NT2/D1 (cell line): ENCODE measurements at regions not wholly inside any gene's neighbourhood (a gene's known extent, or its start where the extent isn't known, plus 50 kb on each side); places are given as distances from the start of the nearest gene placed in this dataset.

Experiments
- DNase-seq: peaks from one replicate; pipeline ENCODE4 v3.0.0-alpha.2; 2011; ENCODE audit warnings: low read depth, low spot score
- H3K27me3 ChIP-seq: 2 replicates; pipeline ENCODE4 v1.6.0; 2011; ENCODE audit warnings: mild to moderate bottlenecking; ENCODE audit not compliant: insufficient read length, insufficient read depth
- H3K36me3 ChIP-seq: 2 replicates; pipeline ENCODE4 v1.6.1; 2011; ENCODE audit warnings: mild to moderate bottlenecking, low read length, mixed read lengths; ENCODE audit not compliant: insufficient read depth, insufficient read length
- H3K4me1 ChIP-seq: 2 replicates; pipeline ENCODE4 v1.5.1; 2011; ENCODE audit not compliant: insufficient read depth, insufficient read length
- H3K4me3 ChIP-seq: 2 replicates; pipeline ENCODE4 v1.5.1; 2011; ENCODE audit warnings: low read depth; ENCODE audit not compliant: insufficient read length
- H3K9ac ChIP-seq: 2 replicates; pipeline ENCODE4 v1.6.0; 2011; ENCODE audit warnings: low read depth; ENCODE audit not compliant: insufficient read length
- H3K9me3 ChIP-seq: 2 replicates; pipeline ENCODE4 v1.5.1; 2011; ENCODE audit warnings: mild to moderate bottlenecking, low read length; ENCODE audit not compliant: insufficient read depth
- SUZ12 ChIP-seq: IDR thresholded peaks from 2 replicates; pipeline ENCODE4 v1.6.1; 2011; ENCODE audit not compliant: insufficient read length, insufficient read depth; ENCODE audit errors: extremely low read depth
- YY1 ChIP-seq: IDR thresholded peaks from 2 replicates; pipeline ENCODE4 v1.6.1; 2011; ENCODE audit not compliant: insufficient read length, insufficient read depth
- ZNF274 ChIP-seq: IDR thresholded peaks from 2 replicates; pipeline ENCODE4 v1.6.1; 2011; ENCODE audit warnings: mild to moderate bottlenecking, low read depth, low read length

DNA sequence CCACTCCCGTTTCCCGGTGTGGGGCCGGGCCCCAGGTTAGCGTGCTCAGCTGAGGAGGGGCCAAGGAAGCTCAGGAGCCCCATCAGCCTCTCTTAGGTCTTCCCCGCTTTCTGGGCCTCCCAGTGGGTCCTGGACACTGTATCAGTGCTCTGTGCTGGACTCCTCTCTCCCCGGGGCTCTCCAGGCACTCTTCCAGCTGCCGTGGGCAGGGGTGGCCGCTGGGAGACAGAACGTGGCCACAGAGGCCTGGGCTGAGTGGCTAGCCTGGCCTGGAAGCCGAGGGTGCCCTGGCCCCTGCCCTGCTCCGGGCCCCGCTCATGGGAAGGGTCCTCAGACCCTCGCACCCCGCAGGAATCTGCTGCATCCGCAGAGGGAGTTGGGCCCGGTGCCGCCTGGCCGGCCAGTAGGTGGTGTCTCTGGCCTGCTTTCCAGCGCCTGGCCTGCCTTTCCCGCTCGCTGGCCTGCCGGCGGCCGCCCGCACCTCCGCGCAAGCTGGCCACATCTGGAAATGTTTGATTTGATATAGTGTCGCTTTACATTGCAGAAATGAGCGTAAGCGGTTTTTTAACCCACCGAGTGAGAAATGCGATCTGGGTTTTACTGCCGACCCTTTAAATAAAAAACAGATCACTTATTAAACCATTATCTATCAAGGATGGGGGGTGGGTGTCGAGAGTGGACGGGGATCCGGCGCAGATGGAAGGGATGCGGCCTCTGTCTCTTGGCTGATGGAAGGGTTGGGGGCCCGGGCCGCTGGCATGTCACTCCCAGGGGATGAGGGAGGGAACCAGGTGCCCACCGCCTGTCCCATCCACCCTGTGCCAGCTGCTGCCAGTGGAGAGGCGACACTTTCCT is 74.4 kb upstream of the TTC34 start:
- no peak for DNase-seq
- no peaks in the 10 kb centered on the region for H3K36me3 ChIP-seq
- H3K4me3 ChIP-seq: no peak overlapping the region
- H3K9ac ChIP-seq: no peak overlapping the region
- peaks cover 11% of the 10 kb centered on the region for H3K9me3 ChIP-seq
- peaks cover 3% of the 10 kb centered on the region for H3K4me1 ChIP-seq
- TF ChIP-seq ZNF274: no peak
- no peak for TF ChIP-seq YY1
- TF ChIP-seq SUZ12: no peak
- no peaks in the 10 kb centered on the region for H3K27me3 ChIP-seq

DNA sequence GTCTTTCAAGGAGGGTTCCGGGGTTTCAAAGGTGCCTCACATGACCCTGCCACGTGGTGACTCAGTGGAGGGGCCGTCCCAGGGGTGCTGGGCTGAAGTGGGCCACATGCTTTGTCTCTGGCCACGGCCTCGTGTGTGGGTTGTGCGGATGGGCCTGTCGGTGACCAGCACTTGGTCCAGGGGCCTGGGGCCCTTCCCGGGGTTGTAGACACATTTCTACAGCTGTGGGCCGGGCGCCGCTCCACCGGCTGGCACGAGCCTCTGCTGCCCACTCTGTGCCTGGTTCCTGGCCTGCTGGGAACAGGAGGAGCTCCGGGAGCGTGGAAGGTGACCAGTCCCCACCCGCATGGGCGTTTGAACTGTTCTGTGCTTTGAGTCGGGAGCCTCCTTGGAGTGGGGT is 75.4 kb upstream of the TTC34 start:
- H3K9me3 ChIP-seq: peaks cover 2% of the 10 kb centered on the region; the same call in 1 of the 2 replicates
- TF ChIP-seq ZNF274 (no peak), SUZ12 (no peak), YY1 (no peak)
- no peak overlapping the region for H3K4me3 ChIP-seq
- H3K9ac ChIP-seq: no peak overlapping the region
- H3K4me1 ChIP-seq: peaks cover 3% of the 10 kb centered on the region
- no peak for DNase-seq
- no peaks in the 10 kb centered on the region for H3K27me3 ChIP-seq
- no peaks in the 10 kb centered on the region for H3K36me3 ChIP-seq

DNA sequence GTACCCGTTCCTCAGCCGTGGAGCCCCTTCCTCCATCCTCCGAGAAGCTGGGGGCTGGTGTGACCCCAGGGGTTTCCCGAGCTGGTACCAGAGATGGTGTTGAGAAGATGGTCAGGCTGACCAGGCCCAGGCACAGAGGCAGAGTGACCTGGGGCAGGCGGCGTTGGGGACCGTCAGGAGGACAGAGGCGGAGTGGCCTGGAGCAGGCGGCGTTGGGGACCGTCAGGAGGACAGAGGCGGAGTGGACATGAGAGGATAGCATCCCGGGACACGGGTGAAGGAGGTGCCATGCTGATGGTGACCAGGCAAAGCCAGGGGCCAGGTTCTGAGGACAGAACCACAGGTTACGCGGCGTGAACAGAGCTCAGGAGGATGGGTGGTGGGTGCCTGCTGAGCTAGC is 75.9 kb upstream of the TTC34 start:
- no peaks in the 10 kb centered on the region for H3K36me3 ChIP-seq
- TF ChIP-seq SUZ12: no peak
- no peak for TF ChIP-seq ZNF274
- no peak for TF ChIP-seq YY1
- DNase-seq: no peak
- no peaks in the 10 kb centered on the region for H3K27me3 ChIP-seq
- no peak overlapping the region for H3K9ac ChIP-seq
- H3K4me1 ChIP-seq: peaks cover 3% of the 10 kb centered on the region
- H3K9me3 ChIP-seq: no peaks in the 10 kb centered on the region
- H3K4me3 ChIP-seq: no peak overlapping the region

DNA sequence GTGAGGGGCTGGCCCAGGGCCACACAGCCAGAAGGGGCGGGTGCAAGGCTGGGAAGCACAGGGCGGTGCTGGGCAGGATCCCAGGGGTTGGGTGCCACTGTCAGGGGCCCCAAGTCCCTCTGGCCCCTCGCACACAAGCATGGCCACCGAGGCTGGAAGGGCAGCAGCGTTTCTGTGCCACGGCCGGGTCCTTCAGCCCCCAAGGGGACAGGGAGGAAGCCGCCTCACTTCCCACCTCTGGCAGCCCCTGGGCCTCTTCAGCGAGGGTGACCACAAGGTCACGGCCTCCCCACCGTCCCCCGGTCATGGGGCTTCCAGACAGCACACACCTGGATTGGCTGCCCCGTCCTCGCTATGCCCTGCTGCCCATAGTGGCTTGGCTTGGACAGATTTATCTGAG is 77.1 kb upstream of the TTC34 start:
- no peak for DNase-seq
- Histone ChIP-seq H3K36me3 (no peaks in the 10 kb centered on the region), H3K4me1 (peaks cover 1% of the 10 kb centered on the region), H3K9me3 (no peaks in the 10 kb centered on the region), H3K4me3 (no peak overlapping the region), H3K27me3 (no peaks in the 10 kb centered on the region), H3K9ac (no peak overlapping the region)
- no peak for TF ChIP-seq ZNF274
- no peak for TF ChIP-seq SUZ12
- TF ChIP-seq YY1: no peak

DNA sequence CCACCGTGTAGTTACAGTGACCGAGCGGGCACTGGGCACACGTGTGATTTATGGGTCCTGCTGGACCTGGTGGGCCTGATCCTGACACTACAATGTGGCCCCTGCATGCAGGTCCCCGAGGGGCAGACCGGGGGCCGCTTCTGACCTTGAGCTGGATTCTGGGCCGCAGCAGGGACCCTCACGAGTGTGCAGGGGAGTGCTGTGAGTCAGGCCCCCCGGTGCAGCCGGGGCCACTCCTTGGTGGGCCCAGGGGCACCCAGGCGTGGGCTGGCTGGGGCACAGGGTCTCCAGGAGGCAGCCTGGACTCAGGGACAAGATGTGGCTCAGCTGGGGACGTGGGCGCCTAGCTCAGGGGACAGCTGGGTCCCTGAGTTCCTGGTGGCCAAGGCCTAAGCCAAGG is 77.5 kb upstream of the TTC34 start:
- TF ChIP-seq ZNF274 (no peak), YY1 (no peak), SUZ12 (no peak)
- Histone ChIP-seq H3K36me3 (no peaks in the 10 kb centered on the region), H3K4me1 (no peaks in the 10 kb centered on the region), H3K9me3 (no peaks in the 10 kb centered on the region), H3K4me3 (no peak overlapping the region), H3K9ac (no peak overlapping the region), H3K27me3 (no peaks in the 10 kb centered on the region)
- DNase-seq: no peak

- no peaks in the 10 kb centered on the region for H3K9me3 ChIP-seq
Observed at GRCh38 chr1:2879591-2879990, 78.1 kb upstream of the TTC34 start.

DNA sequence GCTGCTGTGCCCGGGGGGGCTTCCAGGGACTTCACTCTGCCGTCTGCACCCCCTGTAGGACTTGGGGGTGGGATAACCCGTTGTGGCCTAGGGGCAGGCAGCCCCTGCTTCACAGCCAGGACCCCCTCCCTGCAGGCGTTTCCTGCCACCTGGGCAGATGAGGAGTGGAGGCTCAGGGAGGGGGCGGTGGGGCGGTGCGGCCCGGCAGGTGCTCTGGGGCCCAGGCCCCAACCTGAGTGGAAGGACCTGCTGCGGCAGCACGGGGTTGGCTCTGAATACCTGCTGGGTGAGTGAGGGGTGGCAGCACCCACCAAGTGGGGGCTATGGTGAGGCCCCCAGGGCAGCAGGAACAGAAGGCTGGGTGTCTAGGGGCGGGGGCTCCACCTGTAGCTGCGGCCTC is 78.6 kb upstream of the TTC34 start:
- H3K4me1 ChIP-seq: no peaks in the 10 kb centered on the region
- TF ChIP-seq ZNF274: no peak
- no peak for TF ChIP-seq YY1
- TF ChIP-seq SUZ12: no peak
- no peak overlapping the region for H3K4me3 ChIP-seq
- no peaks in the 10 kb centered on the region for H3K27me3 ChIP-seq
- DNase-seq: no peak
- H3K9me3 ChIP-seq: no peaks in the 10 kb centered on the region
- no peaks in the 10 kb centered on the region for H3K36me3 ChIP-seq
- no peak overlapping the region for H3K9ac ChIP-seq

More at GRCh38 chr1:2879591-2879990, 78.1 kb upstream of the TTC34 start:
- Histone ChIP-seq H3K9ac (no peak overlapping the region), H3K27me3 (no peaks in the 10 kb centered on the region), H3K4me1 (no peaks in the 10 kb centered on the region), H3K4me3 (no peak overlapping the region), H3K36me3 (no peaks in the 10 kb centered on the region)
- no peak for DNase-seq
- TF ChIP-seq YY1: no peak
- TF ChIP-seq SUZ12: no peak
- TF ChIP-seq ZNF274: no peak

DNA sequence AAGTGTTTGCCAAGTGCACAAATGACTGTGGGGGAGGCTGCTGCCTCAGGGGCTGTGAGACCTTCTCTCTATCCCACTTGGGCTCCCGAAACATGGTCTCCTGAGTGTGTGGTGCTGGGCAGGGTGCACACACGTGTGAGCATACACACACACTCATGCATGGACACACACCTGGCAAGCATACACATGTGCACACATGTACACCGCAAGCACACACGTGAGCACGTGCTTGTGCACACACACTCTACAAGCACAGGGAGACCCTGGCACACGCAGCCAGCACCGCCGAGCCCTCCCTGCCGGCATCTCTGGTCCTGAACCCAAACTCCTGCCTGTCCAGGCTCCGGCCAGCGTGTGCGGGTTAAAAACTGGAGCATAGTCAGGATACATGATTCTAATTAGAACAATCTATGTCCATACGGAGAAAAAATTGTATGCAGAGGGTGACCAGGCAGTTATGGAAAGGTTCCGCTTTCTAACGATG is 79.4 kb upstream of the TTC34 start:
- Histone ChIP-seq H3K4me1 (no peaks in the 10 kb centered on the region), H3K9ac (no peak overlapping the region), H3K36me3 (no peaks in the 10 kb centered on the region), H3K4me3 (no peak overlapping the region), H3K27me3 (no peaks in the 10 kb centered on the region), H3K9me3 (no peaks in the 10 kb centered on the region)
- no peak for DNase-seq
- no peak for TF ChIP-seq SUZ12
- no peak for TF ChIP-seq ZNF274
- no peak for TF ChIP-seq YY1
